IMR-90 (cell line): ENCODE measurements at regions not wholly inside any gene's neighbourhood (a gene's known extent, or its start where the extent isn't known, plus 50 kb on each side); places are given as distances from the start of the nearest gene placed in this dataset.

Experiments used
- ATAC-seq: fragments of 200-7000 bp; cut with Tn5 transposase; 2 replicates; pipeline ENCODE4 v1.9.1; 2020; ENCODE audit warnings: low read depth, mild to moderate bottlenecking, moderate library complexity
- BruUV-seq: library from RNA; stranded (reverse); fragments of 400-500 nt; replicated peaks from 2 replicates; lab custom pipeline; 2021; lab: Mats Ljungman, UMichigan
- CTCF ChIA-PET: fragments of 300-600 bp; formaldehyde crosslinking; extraction: SDS; loops from one replicate; lab custom pipeline; 2021; ENCODE audit warnings: antibody characterized with exemption; lab: Yijun Ruan, JAX
- POLR2A ChIA-PET: fragments of 300-600 bp; sonication (Branson Sonifier 250); formaldehyde crosslinking; loops from one replicate; lab custom pipeline; 2022; ENCODE audit warnings: antibody characterized with exemption; ENCODE audit not compliant: unreplicated experiment; lab: Charles Lee
- DNase-seq: peaks from one replicate; pipeline ENCODE4 v3.0.0; 2013
- H2AFZ ChIP-seq: replicated peaks from 2 replicates; pipeline ENCODE3; 2013; ENCODE audit warnings: low read length, mild to moderate bottlenecking; ENCODE audit not compliant: poor library complexity
- H2AK5ac ChIP-seq: 2 replicates; pipeline ENCODE4 v1.6.1; 2013; ENCODE audit warnings: low read depth, low read length, inconsistent platforms
- H2AK9ac ChIP-seq: replicated peaks from 2 replicates; pipeline ENCODE3; 2013; ENCODE audit warnings: mild to moderate bottlenecking, low read depth, low read length, moderate library complexity; ENCODE audit not compliant: poor library complexity
- H2BK120ac ChIP-seq: 2 replicates; pipeline ENCODE4 v1.6.1; 2013; ENCODE audit warnings: low read depth, low read length, inconsistent platforms
- H2BK15ac ChIP-seq: 3 replicates; pipeline ENCODE4 v1.6.1; 2013; ENCODE audit warnings: low read depth, low read length, inconsistent platforms
- H2BK20ac ChIP-seq: 2 replicates; pipeline ENCODE4 v1.6.1; 2013; ENCODE audit warnings: low read depth, mild to moderate bottlenecking, inconsistent platforms, low read length, moderate library complexity
- H2BK5ac ChIP-seq: 2 replicates; pipeline ENCODE4 v1.6.1; 2013; ENCODE audit warnings: mild to moderate bottlenecking, low read depth, low read length, inconsistent platforms; ENCODE audit not compliant: poor library complexity, severe bottlenecking
- H3K14ac ChIP-seq: replicated peaks from 2 replicates; pipeline ENCODE4 v1.6.1; 2013; ENCODE audit warnings: low read depth, low read length, inconsistent platforms
- H3K18ac ChIP-seq: 2 replicates; pipeline ENCODE4 v1.6.1; 2013; ENCODE audit warnings: low read depth, low read length, control low read depth
- H3K23ac ChIP-seq: 2 replicates; pipeline ENCODE4 v1.6.1; 2013; ENCODE audit warnings: low read depth, low read length, inconsistent platforms
- H3K27ac ChIP-seq: 2 replicates; pipeline ENCODE4 v1.5.1; 2013; ENCODE audit warnings: mild to moderate bottlenecking, control low read depth, low read length; ENCODE audit not compliant: insufficient read depth
- H3K27me3 ChIP-seq: 2 replicates; pipeline ENCODE4 v1.6.1; 2013; ENCODE audit warnings: low read length; ENCODE audit not compliant: control insufficient read depth, insufficient read depth
- H3K36me3 ChIP-seq: 2 replicates; pipeline ENCODE4 v1.6.1; 2013; ENCODE audit warnings: low read length, mixed read lengths; ENCODE audit not compliant: control insufficient read depth, insufficient read depth
- H3K4ac ChIP-seq: 2 replicates; pipeline ENCODE4 v1.6.1; 2013; ENCODE audit warnings: low read depth, low read length, inconsistent platforms
- H3K4me1 ChIP-seq: 2 replicates; pipeline ENCODE4 v1.6.1; 2013; ENCODE audit warnings: low read length, mixed read lengths; ENCODE audit not compliant: control insufficient read depth, insufficient read depth
- H3K4me2 ChIP-seq: 2 replicates; pipeline ENCODE4 v1.6.1; 2013; ENCODE audit warnings: low read depth, mild to moderate bottlenecking, control low read depth, low read length, moderate library complexity
- H3K4me3 ChIP-seq: 2 replicates; pipeline ENCODE4 v1.5.1; 2013; ENCODE audit warnings: low read depth, mild to moderate bottlenecking, control low read depth, low read length, moderate library complexity; ENCODE audit not compliant: insufficient read depth
- H3K56ac ChIP-seq: 2 replicates; pipeline ENCODE4 v1.6.1; 2013; ENCODE audit warnings: low read length, inconsistent platforms; ENCODE audit not compliant: insufficient read depth; ENCODE audit errors: extremely low read depth
- H3K79me1 ChIP-seq, 2 experiments: 2 replicates each; pipeline ENCODE4 v1.6.1; 2013; ENCODE audit warnings: low read length in 2 of 2, inconsistent platforms in 1 of 2, low read depth in 1 of 2
- H3K9ac ChIP-seq: 2 replicates; pipeline ENCODE4 v1.6.1; 2013; ENCODE audit warnings: low read depth, low read length, control low read depth
- H3K9me1 ChIP-seq: 2 replicates; pipeline ENCODE4 v1.6.1; 2013; ENCODE audit warnings: low read length, inconsistent platforms; ENCODE audit not compliant: insufficient read depth
- H3K9me3 ChIP-seq: 2 replicates; pipeline ENCODE4 v1.6.1; 2013; ENCODE audit warnings: low read length; ENCODE audit not compliant: control insufficient read depth, insufficient read depth
- H4K20me1 ChIP-seq: 2 replicates; pipeline ENCODE4 v1.6.1; 2013; ENCODE audit warnings: low read length, inconsistent platforms; ENCODE audit not compliant: insufficient read depth
- H4K5ac ChIP-seq: 2 replicates; pipeline ENCODE4 v1.6.1; 2013; ENCODE audit warnings: mild to moderate bottlenecking, low read depth, low read length, control low read depth
- H4K8ac ChIP-seq, 2 experiments: 2 replicates each; pipeline ENCODE4 v1.6.1; 2013; ENCODE audit warnings: low read depth in 2 of 2, low read length in 2 of 2, control low read depth in 1 of 2, inconsistent platforms in 1 of 2
- H4K91ac ChIP-seq: 2 replicates; pipeline ENCODE4 v1.6.1; 2013; ENCODE audit warnings: low read depth, low read length, inconsistent platforms; ENCODE audit not compliant: insufficient read depth
- CHD1 ChIP-seq: IDR thresholded peaks from 2 replicates; pipeline ENCODE4 v1.6.1; 2012; ENCODE audit warnings: low read depth, low read length, improper control_type of control experiment
- WGBS, 2 experiments: methylation state at CpG; one replicate each; pipeline versions ENCODE4 v1.1.5 to v1.1.7; 2013; ENCODE audit warnings: missing lambda C conversion rate in 2 of 2; ENCODE audit not compliant: insufficient read length in 1 of 2; ENCODE audit errors: extremely low coverage in 2 of 2; 5-methylcytosine and 5-hydroxymethylcytosine counted together
- dilution Hi-C: fragments of 300-500 bp; cut with HindIII; formaldehyde crosslinking; loops from one replicate; pipeline ENCODE4 v1.14.3; 2018; ENCODE audit warnings: low sequenced_read_pairs; ENCODE audit not compliant: unreplicated experiment
- in situ Hi-C: fragments of 300-500 bp; cut with MboI; formaldehyde crosslinking; loops from 3 replicates; pipeline ENCODE4 v1.14.3; 2019; ENCODE audit warnings: low sequenced_read_pairs, inconsistent platforms, mixed read lengths
- intact Hi-C: fragments of 100-400 bp; cut with micrococcal nuclease; formaldehyde crosslinking; loops from 2 replicates; pipeline ENCODE4 v1.10.0; 2022

GRCh38 chr2:15864176-15864769, 76.1 kb upstream of the MYCN start:
- Histone ChIP-seq H2BK5ac (no peak overlapping the region), H3K9ac (no peak overlapping the region), H3K27me3 (no peaks in the 10 kb centered on the region), H3K9me1 (no peaks in the 10 kb centered on the region), H4K91ac (no peak overlapping the region), H2BK20ac (no peak overlapping the region), H4K20me1 (no peaks in the 10 kb centered on the region), H3K27ac (no peak overlapping the region), H3K56ac (no peak overlapping the region), H3K79me1 (no peaks in the 10 kb centered on the region), H3K4me3 (no peak overlapping the region), H3K4ac (no peak overlapping the region), H2BK120ac (no peak overlapping the region), H3K9me3 (no peaks in the 10 kb centered on the region), H3K36me3 (no peaks in the 10 kb centered on the region), H4K5ac (no peak overlapping the region), H3K14ac (no peak overlapping the region), H2AFZ (no peak overlapping the region), H2BK15ac (no peak overlapping the region), H3K4me1 (no peaks in the 10 kb centered on the region), H3K23ac (no peak overlapping the region), H2AK9ac (no peak overlapping the region), H3K18ac (no peak overlapping the region), H2AK5ac (no peak overlapping the region), H4K8ac (no peak overlapping the region), H3K4me2 (no peak overlapping the region)
- POLR2A ChIA-PET, result no interaction called here
- CTCF ChIA-PET, result no interaction called here
- ATAC-seq (no peak), DNase-seq (no peak)
- no CpG with 5 or more reads among the region's 3 CpGs for WGBS, 2 experiments
- no TSS peak for BruUV-seq
- intact Hi-C loops, result no loop called here
- TF ChIP-seq CHD1, result no peak
- in situ Hi-C loops, result no loop called here
- dilution Hi-C loops, result no loop called here
